GM19397 (cell line): ENCODE measurements at regions not wholly inside any gene's neighbourhood (a gene's known extent, or its start where the extent isn't known, plus 50 kb on each side); places are given as distances from the start of the nearest gene placed in this dataset.
"Not testable (repeated sequence)": the region's sequence is repeated elsewhere in the genome, so short reads cannot be mapped to it uniquely, and the experiment has no call there.

ENCODE experiments used
- ATAC-seq: cut with Tn5 transposase; IDR thresholded peaks from one replicate; pipeline ENCODE4 v1.9.1; 2021; ENCODE audit warnings: mild to moderate bottlenecking, moderate library complexity; ENCODE audit not compliant: unreplicated experiment

- ATAC-seq: no peak
Measured at GRCh38 chr2:224121406-224122067, 82.5 kb upstream of the SERPINE2 start.

DNA sequence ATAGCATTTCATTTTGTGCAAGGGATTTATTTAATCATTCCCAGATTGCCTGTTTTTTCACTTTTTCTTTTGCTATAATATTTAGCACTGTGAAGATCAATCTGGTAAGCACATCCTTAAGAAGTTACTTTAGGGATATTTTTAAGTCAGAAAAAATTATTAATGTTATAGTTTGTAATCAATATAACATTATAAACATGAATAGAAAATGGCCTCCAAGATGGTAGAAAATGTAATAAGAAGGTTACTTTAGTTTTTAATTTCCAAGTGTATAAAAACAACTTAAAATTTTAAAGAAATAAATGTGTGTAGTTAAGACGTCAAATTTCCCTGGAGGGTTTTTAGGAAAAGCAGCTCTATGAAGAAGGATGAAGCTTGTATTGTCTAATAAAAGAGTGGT, 81.9 kb upstream of the SERPINE2 start:
- no peak for ATAC-seq

DNA sequence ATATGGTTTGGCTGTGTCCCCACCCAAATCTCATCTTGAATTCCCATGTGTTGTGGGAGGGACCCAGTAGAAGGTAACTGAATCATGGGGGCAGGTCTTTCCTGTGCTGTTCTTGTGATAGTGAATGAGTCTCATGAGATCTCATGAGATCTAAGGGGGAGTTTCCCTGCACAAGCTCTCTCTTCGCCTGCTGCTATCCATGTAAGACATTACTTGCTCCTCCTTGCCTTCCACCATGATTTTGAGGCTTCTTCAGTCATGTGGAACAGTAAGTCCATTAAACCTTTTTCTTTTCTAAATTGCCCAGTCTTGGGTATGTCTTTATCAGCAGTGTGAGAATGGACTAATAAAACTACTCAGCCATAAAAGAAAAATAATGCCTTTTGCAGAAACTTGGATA, 80.8 kb upstream of the SERPINE2 start:
- not testable (repeated sequence) for ATAC-seq

DNA sequence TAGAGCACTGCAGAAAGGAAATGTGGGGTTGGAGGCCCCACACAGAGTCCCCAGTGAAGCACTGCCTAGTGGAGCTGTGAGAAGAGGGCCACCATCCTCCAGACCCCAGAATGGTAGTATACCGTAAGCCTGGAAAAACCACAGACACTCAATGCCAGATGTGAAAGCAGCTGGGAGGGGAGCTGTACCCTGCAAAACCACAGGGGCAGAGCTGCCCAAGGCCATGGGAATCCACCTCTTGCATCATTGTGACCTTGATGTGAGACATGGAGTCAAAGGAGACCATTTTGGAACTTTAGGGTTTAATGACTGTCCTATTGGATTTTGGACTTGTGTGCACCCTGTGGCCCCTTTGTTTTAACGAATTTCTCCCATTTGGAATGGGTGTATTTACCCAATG, 75.3 kb upstream of the SERPINE2 start:
- ATAC-seq: no peak

- not testable (repeated sequence) for ATAC-seq
Measured at GRCh38 chr2:224113930-224114329, 74.8 kb upstream of the SERPINE2 start.

- ATAC-seq: no peak
Measured at GRCh38 chr2:224111576-224111975, 72.5 kb upstream of the SERPINE2 start.

- ATAC-seq: no peak
Measured at GRCh38 chr2:224110811-224111210, 71.7 kb upstream of the SERPINE2 start.

DNA sequence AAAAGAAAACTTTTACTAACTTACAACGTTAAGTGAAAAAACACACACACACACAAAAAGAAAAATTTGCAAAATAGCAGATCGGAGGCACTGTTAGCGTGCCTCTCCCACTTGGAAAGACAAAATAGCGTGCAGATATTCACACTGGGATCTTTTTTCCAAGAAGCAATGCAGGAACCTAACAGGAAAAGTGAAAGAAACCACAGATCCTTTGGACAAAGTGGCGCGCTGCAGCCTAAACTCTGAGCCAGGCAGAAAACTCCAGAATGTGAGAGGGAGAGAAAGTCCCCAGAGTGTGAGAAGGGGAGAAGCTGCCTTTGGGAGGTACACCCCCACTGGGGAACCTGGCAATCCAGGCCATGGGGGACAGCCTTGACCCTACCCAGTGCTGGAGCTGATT, 70.7 kb upstream of the SERPINE2 start:
- no peak for ATAC-seq

- ATAC-seq: no peak
Measured at GRCh38 chr2:224106794-224107193, 67.7 kb upstream of the SERPINE2 start.

- no peak for ATAC-seq
Measured at GRCh38 chr2:224104668-224105386, 65.7 kb upstream of the SERPINE2 start.

GRCh38 chr2:224103651-224104050, 64.6 kb upstream of the SERPINE2 start:
- ATAC-seq: no peak

GRCh38 chr2:224102991-224103390, 63.9 kb upstream of the SERPINE2 start:
- no peak for ATAC-seq

- no peak for ATAC-seq
Measured at GRCh38 chr2:224101820-224102630, 62.9 kb upstream of the SERPINE2 start.

DNA sequence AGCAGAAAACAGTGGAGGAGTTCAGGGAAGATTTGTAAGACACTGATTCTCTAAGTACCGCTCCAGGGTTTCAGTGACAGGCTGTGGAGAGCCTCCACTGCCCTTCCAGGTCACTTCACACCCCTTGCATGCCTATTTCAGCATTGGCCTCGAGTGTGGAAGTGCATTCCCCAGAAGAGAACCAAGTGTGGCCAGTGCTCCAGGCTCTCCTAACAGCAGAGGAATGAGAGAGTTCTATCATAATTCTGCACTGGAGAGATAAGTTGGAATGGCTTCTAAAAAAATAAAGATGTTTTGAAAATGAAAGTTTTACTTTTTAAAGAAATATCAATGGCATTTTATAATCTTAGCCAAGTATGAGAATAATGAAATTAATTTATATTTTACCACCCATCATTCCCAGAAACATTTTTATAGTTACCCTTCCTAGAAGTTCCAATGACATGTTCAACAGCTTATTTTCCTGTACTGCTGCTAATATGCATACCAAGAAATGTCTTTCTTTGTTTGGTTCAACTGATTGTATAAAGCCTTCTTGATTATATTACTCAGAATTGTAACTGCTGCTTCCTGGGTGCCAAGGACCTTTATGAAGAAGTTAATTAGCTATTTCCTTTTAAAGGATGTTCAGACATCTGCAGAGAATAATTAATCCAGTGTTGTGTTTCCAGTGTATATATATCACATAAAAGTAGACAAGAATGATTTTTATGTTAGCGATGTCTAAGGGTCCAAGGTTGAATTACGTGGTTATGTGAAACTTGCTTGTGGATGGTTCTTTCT, 61.0 kb upstream of the SERPINE2 start:
- ATAC-seq: no peak

DNA sequence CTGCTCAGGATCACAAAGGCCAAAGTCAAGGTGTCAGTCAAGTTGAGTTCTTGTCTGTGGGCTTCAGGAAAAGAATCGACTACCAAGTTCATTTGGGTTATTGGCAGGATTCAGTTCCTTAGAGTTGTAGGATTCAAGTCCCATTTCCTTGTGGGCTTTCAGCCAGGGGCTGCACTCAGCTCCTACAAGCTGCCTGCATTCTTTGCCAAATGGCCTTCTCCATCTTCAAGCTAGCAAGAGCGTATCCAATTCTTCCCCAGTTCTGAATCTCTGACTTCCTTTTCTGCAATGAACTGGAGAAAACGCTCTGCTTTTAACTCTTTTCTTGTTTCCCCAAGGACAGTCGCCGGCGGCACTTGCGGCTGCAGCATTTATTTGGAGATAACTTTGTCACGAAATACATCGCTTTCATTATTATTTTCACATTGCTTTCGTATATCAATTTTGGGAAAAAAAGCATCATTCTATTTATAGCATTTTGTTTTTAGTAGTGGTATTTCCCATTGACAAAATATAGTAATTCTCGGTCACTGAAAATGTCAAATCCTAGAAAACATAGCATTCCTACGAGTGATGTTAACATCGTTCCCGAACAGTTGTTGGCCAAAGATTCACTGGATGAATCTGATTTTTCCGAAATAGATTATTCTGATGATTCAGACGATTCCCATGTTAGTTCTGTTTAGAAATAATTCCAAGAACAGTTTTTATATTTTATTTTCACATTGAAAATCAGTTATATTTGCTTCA, 59.6 kb upstream of the SERPINE2 start:
- ATAC-seq: no peak

- ATAC-seq: no peak
Measured at GRCh38 chr2:224094413-224094812, 55.3 kb upstream of the SERPINE2 start.

DNA sequence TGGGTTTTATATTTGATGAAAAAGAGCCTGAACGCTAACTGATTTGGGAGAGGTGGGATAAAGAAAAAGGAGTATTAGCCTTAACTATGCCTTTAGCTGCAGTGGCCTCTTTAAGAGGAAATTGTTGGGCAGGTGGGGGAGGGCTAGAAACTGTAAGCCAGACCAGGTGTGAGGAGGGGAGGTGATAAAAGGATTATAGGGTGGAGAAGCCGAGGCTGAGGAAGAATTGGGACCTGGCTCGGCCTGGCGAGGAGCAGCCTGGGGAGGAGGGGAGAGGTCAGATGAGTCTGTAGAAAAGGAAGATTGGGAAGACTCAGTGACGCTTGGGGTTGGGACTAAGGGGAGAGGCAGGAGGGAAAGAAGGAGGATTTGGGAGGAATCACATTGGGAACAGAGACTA, 52.6 kb upstream of the SERPINE2 start:
- not testable (repeated sequence) for ATAC-seq

GRCh38 chr2:224089606-224090005, 50.5 kb upstream of the SERPINE2 start:
- ATAC-seq: not testable (repeated sequence)
